ENCODE measurements at regions not wholly inside any gene's neighbourhood (a gene's known extent, or its start where the extent isn't known, plus 50 kb on each side); places are given as distances from the start of the nearest gene placed in this dataset.
A peak's percentile ranks its signal among the peaks of the same experiment; 100 is the strongest.

- DNase-seq = no peak
Measured at GRCh38 chr3:72298201-72299152, 513.5 kb upstream of the PROK2 start.

GRCh38 chr3:72297481-72297880 is 512.5 kb upstream of the PROK2 start:
- no peak for DNase-seq

- no peak for DNase-seq
Measured at GRCh38 chr3:72296477-72297111, 511.6 kb upstream of the PROK2 start.

- DNase-seq = no peak
Measured at GRCh38 chr3:72295962-72296450, 511.1 kb upstream of the PROK2 start.

GRCh38 chr3:72295276-72295961 is 510.5 kb upstream of the PROK2 start:
- no peak for DNase-seq

- DNase-seq = no peak
Measured at GRCh38 chr3:72290859-72291638, 506.1 kb upstream of the PROK2 start.

- DNase-seq = no peak
Measured at GRCh38 chr3:72289692-72290071, 504.7 kb upstream of the PROK2 start.

GRCh38 chr3:72288955-72289691 is 504.2 kb upstream of the PROK2 start:
- DNase-seq = peak in 11 of 14 donors; percentile 37 to 80 (median 66)

GRCh38 chr3:72287956-72288355 is 503.0 kb upstream of the PROK2 start:
- DNase-seq = no peak

- DNase-seq = no peak
Measured at GRCh38 chr3:72285502-72285901, 500.6 kb upstream of the PROK2 start.

GRCh38 chr3:72284471-72284870 is 499.5 kb upstream of the PROK2 start:
- DNase-seq = no peak

- DNase-seq = no peak
Measured at GRCh38 chr3:72282918-72283317, 498.0 kb upstream of the PROK2 start.

- DNase-seq = no peak
Measured at GRCh38 chr3:72281551-72281950, 496.6 kb upstream of the PROK2 start.

GRCh38 chr3:72280876-72281275 is 495.9 kb upstream of the PROK2 start:
- no peak for DNase-seq

GRCh38 chr3:72279631-72280041 is 494.7 kb upstream of the PROK2 start:
- DNase-seq = no peak

- no peak for DNase-seq
Measured at GRCh38 chr3:72279068-72279604, 494.2 kb upstream of the PROK2 start.

- no peak for DNase-seq
Measured at GRCh38 chr3:72278349-72279067, 493.6 kb upstream of the PROK2 start.

GRCh38 chr3:72277710-72278109 is 492.8 kb upstream of the PROK2 start:
- DNase-seq = no peak

GRCh38 chr3:72276806-72277205 is 491.9 kb upstream of the PROK2 start:
- no peak for DNase-seq

GRCh38 chr3:72275331-72275751 is 490.4 kb upstream of the PROK2 start:
- DNase-seq = peak in 6 of 14 donors; percentile 37 to 65 (median 54)
